ENCODE measurements at regions not wholly inside any gene's neighbourhood (a gene's known extent, or its start where the extent isn't known, plus 50 kb on each side); places are given as distances from the start of the nearest gene placed in this dataset.

DNA sequence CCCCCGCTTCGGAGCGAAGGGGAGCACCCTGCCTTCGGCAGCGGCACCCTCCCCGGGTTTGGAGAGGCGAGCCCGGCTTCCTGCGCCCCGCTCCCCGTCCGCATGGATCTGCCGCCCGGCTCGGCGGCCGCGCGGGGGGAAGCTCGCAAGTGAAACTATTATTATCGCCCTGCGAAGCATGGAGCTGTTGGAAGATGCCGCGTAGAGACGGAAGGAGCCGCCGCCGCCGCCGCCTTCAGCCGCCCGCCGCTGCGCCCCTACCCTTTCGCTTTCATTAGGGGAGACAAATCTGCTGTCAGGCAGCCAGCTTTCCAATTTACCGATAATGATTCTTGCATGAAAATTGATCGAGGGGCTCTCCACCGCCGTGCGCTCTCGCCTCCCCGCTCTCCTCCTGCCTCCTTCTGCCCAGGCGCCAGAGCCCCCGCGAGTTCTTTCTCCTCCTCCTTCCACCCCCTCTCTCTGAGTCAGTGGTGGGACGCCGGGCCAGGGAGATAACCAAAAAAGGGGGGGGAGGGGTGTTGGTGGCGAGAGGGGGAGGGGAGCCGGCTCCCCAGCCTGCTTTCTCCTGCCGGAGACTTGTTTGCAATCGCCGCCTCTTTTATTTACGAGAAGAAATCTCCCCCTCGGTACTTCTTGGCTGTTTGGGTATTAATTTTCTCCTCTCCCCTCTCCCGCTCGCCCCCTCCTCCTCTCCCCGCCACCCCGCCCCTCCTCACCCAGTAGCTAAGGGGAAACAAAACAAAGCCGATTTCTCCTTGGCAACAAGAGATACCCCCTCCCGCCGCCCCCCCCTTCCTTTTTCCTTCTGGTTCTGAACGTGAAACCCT is 58.0 kb upstream of the GSE1 start (continued):
- no peak for TF ChIP-seq RAD21 (IDR thresholded peaks at IDR 0.05; ENCODE audit: low read length)
- peak; percentile 48; the same call in 1 of the 2 replicates for TF ChIP-seq NFIC (IDR thresholded peaks at IDR 0.05; ENCODE audit: borderline replicate concordance)
- no peak for TF ChIP-seq ELF1 (IDR thresholded peaks at IDR 0.05)
- TF ChIP-seq TCF12 (IDR thresholded peaks at IDR 0.05) = peak; percentile 55
- peak; percentile 39; the same call in 1 of the 2 replicates for TF ChIP-seq JUND (IDR thresholded peaks at IDR 0.05)
- 0 out of 2 replicates have a peak, but pooled peaks have one; percentile 20 for TF ChIP-seq REST (IDR thresholded peaks at IDR 0.05; ENCODE audit: low read depth, low read length)
- peak; percentile 58; the same call in 1 of the 2 replicates for TF ChIP-seq FOSL2 (IDR thresholded peaks at IDR 0.05; ENCODE audit: borderline replicate concordance, low read depth)
- TF ChIP-seq, protein P1, sequence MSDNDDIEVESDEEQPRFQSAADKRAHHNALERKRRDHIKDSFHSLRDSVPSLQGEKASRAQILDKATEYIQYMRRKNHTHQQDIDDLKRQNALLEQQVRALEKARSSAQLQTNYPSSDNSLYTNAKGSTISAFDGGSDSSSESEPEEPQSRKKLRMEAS (IDR thresholded peaks at IDR 0.05; ENCODE audit: low read depth) = no peak
- TF ChIP-seq SIN3A (IDR thresholded peaks at IDR 0.05; ENCODE audit: borderline replicate concordance, low read depth, low read length) = 0 out of 2 replicates have a peak, but pooled peaks have one; percentile 9

DNA sequence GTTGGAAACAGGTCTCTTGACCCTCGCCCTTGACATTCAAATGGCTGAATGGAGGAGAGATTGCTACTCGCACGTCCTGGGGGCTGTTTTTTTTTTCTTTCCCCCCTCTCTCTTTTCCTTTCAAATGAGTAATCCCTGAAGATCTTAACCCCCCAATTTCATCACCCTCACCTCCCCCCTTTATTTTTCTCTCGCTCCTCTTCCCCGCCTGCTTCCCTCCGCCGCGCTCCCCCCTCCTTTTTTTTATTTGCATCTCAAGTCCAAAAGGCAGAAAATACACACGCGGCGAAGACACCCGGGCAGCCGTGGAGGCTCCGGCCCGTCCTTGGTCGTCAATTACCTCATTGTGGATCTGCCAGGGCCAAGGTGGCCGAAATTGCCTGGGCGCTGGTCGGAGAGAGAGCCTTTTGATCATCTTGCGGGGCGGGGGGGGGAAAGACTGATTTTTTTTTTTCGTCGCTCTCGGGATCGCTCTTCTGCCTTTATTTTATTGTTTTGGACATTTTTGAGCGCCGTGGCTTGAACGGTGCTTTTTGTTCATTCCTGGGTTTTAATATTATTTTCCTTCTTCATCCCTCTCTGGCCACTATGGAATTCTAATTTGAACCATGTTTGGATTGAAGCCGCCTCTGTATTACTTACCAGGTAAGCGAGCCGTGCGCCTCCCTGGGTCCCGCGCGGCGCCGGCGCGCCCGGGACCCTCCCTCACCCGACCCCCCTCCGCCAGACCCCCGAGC is 57.2 kb upstream of the GSE1 start:
- Histone ChIP-seq H3K9me3 (no peaks in the 10 kb centered on the region), H3K4me2 (peak overlapping the region; percentile 100), H3F3A (replicated peaks; ENCODE audit: insufficient read depth) (peaks cover 26% of the 10 kb centered on the region), H3K9me2 (no peaks in the 10 kb centered on the region), H3K27me3 (ENCODE audit: insufficient read depth) (no peaks in the 10 kb centered on the region), H2AFZ (ENCODE audit: low read depth) (0 out of 2 replicates have a peak overlapping the region, but pooled peaks have one; percentile 68), H3K27ac (ENCODE audit: low read depth in 2 of 2, low read length in 1 of 2) (peak overlapping the region; percentile 73 to 99), H3K9ac (peak overlapping the region; percentile 82), H4K20me1 (ENCODE audit: insufficient read depth) (peaks cover 40% of the 10 kb centered on the region), H3K4me3 (ENCODE audit: low read depth in 2 of 2, low read length in 1 of 2) (peak overlapping the region; percentile 75 to 84), H3K79me2 (ENCODE audit: insufficient read depth) (peaks cover 50% of the 10 kb centered on the region), H3K36me3 (replicated peaks in 1 of 2; ENCODE audit: control insufficient read depth in 1 of 2, insufficient read depth in 2 of 2, low read length in 1 of 2) (no peaks in the 10 kb centered on the region), H3K4me1 (ENCODE audit: control insufficient read depth in 1 of 2, insufficient read depth in 2 of 2, low read depth in 1 of 2, low read length in 1 of 2) (peaks cover 10 to 49% of the 10 kb centered on the region in 2 experiments; a peak in 3 of 4 replicates)
- CTCF ChIA-PET = interaction anchor here (2.2 to 3.1 kb wide), 2 partner anchors 60 to 61 kb away, joined by 11 to 21 read pairs; no protein-coding TSS in a partner anchor
- under 1% methylated on average over 41 of the region's 43 CpGs for WGBS (ENCODE audit: low lambda C conversion rate)
- no peak for TF ChIP-seq GATA2 (CRISPR knock-in tag; IDR thresholded peaks at IDR 0.05)
- TF ChIP-seq FOSL2 (IDR thresholded peaks at IDR 0.05; ENCODE audit: borderline replicate concordance, low read depth) = no peak
- no peak for TF ChIP-seq NFIC (IDR thresholded peaks at IDR 0.05; ENCODE audit: borderline replicate concordance)
- no peak for TF ChIP-seq EP300 (IDR thresholded peaks at IDR 0.05; ENCODE audit: borderline replicate concordance in 1 of 2, low read depth in 1 of 2, low read length in 1 of 2)
- TF ChIP-seq FOXJ3 (CRISPR knock-in tag; IDR thresholded peaks at IDR 0.05) = no peak
- TF ChIP-seq TEAD4 (IDR thresholded peaks at IDR 0.05; ENCODE audit: borderline replicate concordance, insufficient read depth) = no peak
- TF ChIP-seq MXI1 (IDR thresholded peaks at IDR 0.05; ENCODE audit: low read depth, low read length) = peak; percentile 43
- TF ChIP-seq, protein P2, sequence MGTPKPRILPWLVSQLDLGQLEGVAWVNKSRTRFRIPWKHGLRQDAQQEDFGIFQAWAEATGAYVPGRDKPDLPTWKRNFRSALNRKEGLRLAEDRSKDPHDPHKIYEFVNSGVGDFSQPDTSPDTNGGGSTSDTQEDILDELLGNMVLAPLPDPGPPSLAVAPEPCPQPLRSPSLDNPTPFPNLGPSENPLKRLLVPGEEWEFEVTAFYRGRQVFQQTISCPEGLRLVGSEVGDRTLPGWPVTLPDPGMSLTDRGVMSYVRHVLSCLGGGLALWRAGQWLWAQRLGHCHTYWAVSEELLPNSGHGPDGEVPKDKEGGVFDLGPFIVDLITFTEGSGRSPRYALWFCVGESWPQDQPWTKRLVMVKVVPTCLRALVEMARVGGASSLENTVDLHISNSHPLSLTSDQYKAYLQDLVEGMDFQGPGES (IDR thresholded peaks at IDR 0.05; ENCODE audit: low read depth, low read length) = no peak
- DNase-seq = no peak
- POLR2A ChIA-PET = no interaction called here
